A549 (cell line): ENCODE measurements at regions not wholly inside any gene's neighbourhood (a gene's known extent, or its start where the extent isn't known, plus 50 kb on each side); places are given as distances from the start of the nearest gene placed in this dataset.

Source experiments
- ATAC-seq, 2 experiments: fragments of 200-7000 bp in 1 of 2; fragments of >200 bp in 1 of 2; cut with Nextera tagmentation in 1 of 2; cut with Tn5 transposase in 1 of 2; 3 replicates each; pipeline versions ENCODE4 v1.8.0 to v1.9.1; 2018 to 2020; ENCODE audit warnings: mild to moderate bottlenecking in 1 of 2, moderate library complexity in 1 of 2
- CTCF ChIA-PET: fragments of 300-600 bp; sonication (Branson Sonifier 250); formaldehyde crosslinking; extraction: SDS; loops from one replicate; lab custom pipeline; 2021; ENCODE audit warnings: antibody characterized with exemption, inconsistent platforms; lab: Yijun Ruan, JAX
- POLR2A ChIA-PET: fragments of 350-600 bp; formaldehyde crosslinking; extraction: SDS; loops from one replicate; lab custom pipeline; 2021; ENCODE audit warnings: antibody characterized with exemption, inconsistent platforms; lab: Yijun Ruan, JAX
- DNase-seq, 2 experiments: peaks; one replicate each; pipeline versions ENCODE4 v3.0.0 to v3.0.0-alpha.2; 2011 to 2016; ENCODE audit warnings: low read depth in 1 of 2, low spot score in 1 of 2
- FAIRE-seq: peaks from 2 replicates; lab custom pipeline; 2011; peaks lifted over from hg19 to GRCh38; lab: Jason Lieb, UNC
- H3K27ac ChIP-seq, 2 experiments: fragments of >200 bp; sonication (Bioruptor Twin); formaldehyde crosslinking; 3 replicates each; pipeline ENCODE4 v1.5.1; 2016 to 2017
- H3K4me1 ChIP-seq: fragments of >200 bp; sonication (Bioruptor Twin); formaldehyde crosslinking; 3 replicates; pipeline ENCODE4 v1.6.1; 2016
- H3K4me2 ChIP-seq: fragments of >200 bp; sonication (Bioruptor Twin); formaldehyde crosslinking; 3 replicates; pipeline ENCODE4 v1.6.1; 2016
- H3K4me3 ChIP-seq: fragments of >200 bp; sonication (Bioruptor Twin); formaldehyde crosslinking; 3 replicates; pipeline ENCODE4 v1.5.1; 2016
- H3K9me3 ChIP-seq: fragments of >200 bp; sonication (Bioruptor Twin); formaldehyde crosslinking; 3 replicates; pipeline ENCODE4 v1.6.1; 2016
- ATOH8 ChIP-seq: fragments of 250-450 bp; sonication (Bioruptor Pico); IDR thresholded peaks from 2 replicates; pipeline ENCODE4 v1.5.0; 2020; ENCODE audit warnings: low read depth, mild to moderate bottlenecking, moderate library complexity
- BCL3 ChIP-seq: fragments of >200 bp; sonication (Bioruptor Twin); formaldehyde crosslinking; IDR thresholded peaks from 3 replicates; pipeline ENCODE4 v1.6.1; 2016
- CEBPB ChIP-seq, 2 experiments: fragments of >200 bp in 1 of 2; sonication (Bioruptor Twin) in 1 of 2; formaldehyde crosslinking in 1 of 2; IDR thresholded peaks; 2 replicates each; pipeline ENCODE4 v1.6.1; 2012 to 2016
- CHD2 ChIP-seq: fragments of 150-350 bp; IDR thresholded peaks from 2 replicates; pipeline ENCODE4 v1.6.1; 2014; ENCODE audit warnings: low read length; ENCODE audit not compliant: partially characterized antibody
- CHD4 ChIP-seq: fragments of 200-600 bp; sonication (generic); IDR thresholded peaks from 2 replicates; pipeline ENCODE4 v1.6.1; 2016; ENCODE audit warnings: antibody characterized with exemption, mild to moderate bottlenecking, borderline replicate concordance
- EHMT2 ChIP-seq: fragments of 200-600 bp; sonication (generic); IDR thresholded peaks from 2 replicates; pipeline ENCODE4 v1.6.1; 2016; ENCODE audit warnings: antibody characterized with exemption, low read depth, mild to moderate bottlenecking, moderate library complexity
- ESRRA ChIP-seq: fragments of 150-350 bp; IDR thresholded peaks from 2 replicates; pipeline ENCODE4 v1.6.1; 2014; ENCODE audit warnings: mild to moderate bottlenecking, low read length, borderline replicate concordance
- FOSL2 ChIP-seq, 2 experiments: fragments of 450-650 bp in 1 of 2; fragments of >200 bp in 1 of 2; sonication (Bioruptor Twin) in 1 of 2; formaldehyde crosslinking; IDR thresholded peaks; 2 replicates each; pipeline versions ENCODE4 v1.5.0 to v1.6.1; 2016 to 2020; ENCODE audit warnings: mild to moderate bottlenecking in 1 of 2, moderate library complexity in 1 of 2
- HEYL ChIP-seq: fragments of 250-450 bp; sonication (Bioruptor Pico); IDR thresholded peaks from 2 replicates; pipeline ENCODE4 v1.8.0; 2021; ENCODE audit warnings: mild to moderate bottlenecking, moderate library complexity
- HMGXB4 ChIP-seq: fragments of 250-450 bp; sonication (Bioruptor Pico); IDR thresholded peaks from 2 replicates; pipeline ENCODE4 v1.5.0; 2021; ENCODE audit warnings: mild to moderate bottlenecking, moderate library complexity, borderline replicate concordance
- HOXB5 ChIP-seq: fragments of 250-450 bp; sonication (Bioruptor Pico); IDR thresholded peaks from 2 replicates; pipeline ENCODE4 v1.5.0; 2020; ENCODE audit warnings: mild to moderate bottlenecking, moderate library complexity
- JUNB ChIP-seq: fragments of >200 bp; sonication (Bioruptor Twin); formaldehyde crosslinking; IDR thresholded peaks from 2 replicates; pipeline ENCODE4 v1.6.1; 2016
- KDM1A ChIP-seq: fragments of 200-600 bp; sonication (generic); IDR thresholded peaks from 2 replicates; pipeline ENCODE4 v1.6.1; 2016; ENCODE audit warnings: low read depth, mild to moderate bottlenecking
- NR3C1 ChIP-seq: fragments of >200 bp; sonication (Bioruptor Twin); formaldehyde crosslinking; IDR thresholded peaks from 3 replicates; pipeline ENCODE4 v1.6.1; 2017
- POLR2A ChIP-seq: IDR thresholded peaks from 2 replicates; pipeline ENCODE4 v1.6.1; 2012; ENCODE audit warnings: mild to moderate bottlenecking, low read length
- RAD21 ChIP-seq, 2 experiments: fragments of >200 bp in 1 of 2; sonication (Bioruptor Twin) in 1 of 2; formaldehyde crosslinking in 1 of 2; IDR thresholded peaks in 1 of 2; conservative IDR thresholded peaks in 1 of 2; 2 replicates in 1 of 2; 3 replicates in 1 of 2; pipeline ENCODE4 v1.6.1; 2012 to 2018; ENCODE audit warnings: inconsistent platforms in 1 of 2
- RCOR1 ChIP-seq: fragments of 150-350 bp; IDR thresholded peaks from 2 replicates; pipeline ENCODE4 v1.6.1; 2014; ENCODE audit warnings: antibody characterized with exemption, low read length, low read depth
- TFCP2L1 ChIP-seq: fragments of 250-450 bp; sonication (Bioruptor Pico); IDR thresholded peaks from 2 replicates; pipeline ENCODE4 v1.5.0; 2021; ENCODE audit warnings: mild to moderate bottlenecking
- ZC3H11A ChIP-seq: fragments of 450-650 bp; IDR thresholded peaks from 2 replicates; pipeline ENCODE4 v1.6.1; 2014; ENCODE audit warnings: antibody characterized with exemption, mild to moderate bottlenecking
- ZFP36 ChIP-seq: fragments of 450-650 bp; IDR thresholded peaks from 2 replicates; pipeline ENCODE4 v1.6.1; 2014; ENCODE audit warnings: borderline replicate concordance; ENCODE audit not compliant: partially characterized antibody
- ZNF302 ChIP-seq: fragments of 250-450 bp; sonication (Bioruptor Pico); IDR thresholded peaks from 2 replicates; pipeline ENCODE4 v1.9.0; 2021; ENCODE audit warnings: inconsistent platforms, mild to moderate bottlenecking, moderate library complexity
- ZSCAN20 ChIP-seq: fragments of 250-450 bp; sonication (Bioruptor Pico); IDR thresholded peaks from 2 replicates; pipeline ENCODE4 v1.8.0; 2022; ENCODE audit warnings: mild to moderate bottlenecking, moderate library complexity
- WGBS: methylation state at CpG from one replicate; pipeline ENCODE4 v1.1.6; 2017; ENCODE audit errors: missing lambda C conversion rate; 5-methylcytosine and 5-hydroxymethylcytosine counted together
- TF ChIP-seq, protein P1 (sequence below): fragments of >200 bp; sonication (Bioruptor Twin); formaldehyde crosslinking; IDR thresholded peaks from 3 replicates; pipeline ENCODE4 v1.5.1; 2016
- TF ChIP-seq, protein P2 (sequence below): fragments of >200 bp; sonication (Bioruptor Twin); formaldehyde crosslinking; IDR thresholded peaks from 2 replicates; pipeline ENCODE4 v1.6.1; 2016

DNA sequence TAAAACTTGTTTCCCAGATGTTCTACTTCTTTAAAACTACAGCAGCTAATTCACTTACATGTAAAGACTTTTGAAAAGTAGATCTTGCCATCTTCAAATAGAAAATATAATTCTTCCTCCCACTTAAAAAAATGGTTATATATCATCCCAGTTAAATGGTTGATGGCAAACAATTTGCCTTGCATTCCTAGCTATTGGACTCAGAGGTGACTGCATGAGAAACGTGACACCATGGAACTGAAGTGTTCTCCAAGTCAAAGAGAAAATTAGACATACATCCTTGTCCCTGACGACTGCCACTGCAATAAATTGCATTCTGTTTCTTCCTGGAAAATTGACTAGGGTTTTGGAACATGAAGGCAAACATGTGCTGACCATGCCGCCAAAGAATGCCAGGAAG, 95.0 kb upstream of the POM121L12 start:
- H3K4me1 ChIP-seq: no peaks in the 10 kb centered on the region
- H3K4me3 ChIP-seq: no peak overlapping the region
- no peak for DNase-seq
- H3K27ac ChIP-seq: no peak overlapping the region
- H3K9me3 ChIP-seq: no peaks in the 10 kb centered on the region
- no peak for ATAC-seq
- ChIA-PET POLR2A (no interaction called here), CTCF (no interaction called here)
- no peak overlapping the region for H3K4me2 ChIP-seq
- no peak for TF ChIP-seq RAD21 (conservative IDR thresholded peaks at IDR 0.05 in 1 of 2, IDR thresholded peaks at IDR 0.05 in 1 of 2)
- no peak for TF ChIP-seq NR3C1
- TF ChIP-seq RCOR1: no peak
- TF ChIP-seq, protein P1, sequence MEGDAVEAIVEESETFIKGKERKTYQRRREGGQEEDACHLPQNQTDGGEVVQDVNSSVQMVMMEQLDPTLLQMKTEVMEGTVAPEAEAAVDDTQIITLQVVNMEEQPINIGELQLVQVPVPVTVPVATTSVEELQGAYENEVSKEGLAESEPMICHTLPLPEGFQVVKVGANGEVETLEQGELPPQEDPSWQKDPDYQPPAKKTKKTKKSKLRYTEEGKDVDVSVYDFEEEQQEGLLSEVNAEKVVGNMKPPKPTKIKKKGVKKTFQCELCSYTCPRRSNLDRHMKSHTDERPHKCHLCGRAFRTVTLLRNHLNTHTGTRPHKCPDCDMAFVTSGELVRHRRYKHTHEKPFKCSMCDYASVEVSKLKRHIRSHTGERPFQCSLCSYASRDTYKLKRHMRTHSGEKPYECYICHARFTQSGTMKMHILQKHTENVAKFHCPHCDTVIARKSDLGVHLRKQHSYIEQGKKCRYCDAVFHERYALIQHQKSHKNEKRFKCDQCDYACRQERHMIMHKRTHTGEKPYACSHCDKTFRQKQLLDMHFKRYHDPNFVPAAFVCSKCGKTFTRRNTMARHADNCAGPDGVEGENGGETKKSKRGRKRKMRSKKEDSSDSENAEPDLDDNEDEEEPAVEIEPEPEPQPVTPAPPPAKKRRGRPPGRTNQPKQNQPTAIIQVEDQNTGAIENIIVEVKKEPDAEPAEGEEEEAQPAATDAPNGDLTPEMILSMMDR: no peak
- TF ChIP-seq CHD4: no peak
- TF ChIP-seq ATOH8: no peak
- no peak for TF ChIP-seq JUNB
- no peak for TF ChIP-seq HOXB5 (CRISPR knock-in tag)
- no peak for TF ChIP-seq KDM1A
- no peak for TF ChIP-seq HMGXB4 (CRISPR knock-in tag)
- no peak for TF ChIP-seq ESRRA
- no peak for TF ChIP-seq ZFP36
- TF ChIP-seq BCL3: no peak
- 0% methylated on average over 3 of the region's 3 CpGs for WGBS
- no peak for FAIRE-seq

- ChIA-PET CTCF (no interaction called here), POLR2A (no interaction called here)
- Histone ChIP-seq H3K4me1 (no peaks in the 10 kb centered on the region), H3K4me3 (no peak overlapping the region)
- DNase-seq: no peak
- TF ChIP-seq CHD2 (no peak), ZC3H11A (no peak), TFCP2L1 (no peak), HEYL (CRISPR knock-in tag) (no peak), HMGXB4 (CRISPR knock-in tag) (no peak), ZNF302 (CRISPR knock-in tag) (no peak), EHMT2 (no peak), POLR2A (no peak), ZSCAN20 (no peak), ATOH8 (no peak), FOSL2 (IDR thresholded peaks at IDR 0.05) (no peak), FOSL2 (CRISPR knock-in tag; IDR thresholded peaks at IDR 0.05) (no peak), CEBPB (IDR thresholded peaks at IDR 0.05) (no peak), KDM1A (no peak)
- TF ChIP-seq, protein P1: no peak
- TF ChIP-seq, protein P2, sequence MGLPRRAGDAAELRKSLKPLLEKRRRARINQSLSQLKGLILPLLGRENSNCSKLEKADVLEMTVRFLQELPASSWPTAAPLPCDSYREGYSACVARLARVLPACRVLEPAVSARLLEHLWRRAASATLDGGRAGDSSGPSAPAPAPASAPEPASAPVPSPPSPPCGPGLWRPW: no peak
- TF ChIP-seq, all 56 proteins: peak for 0
- no peak for FAIRE-seq
- H3K4me2 ChIP-seq: no peak overlapping the region
- no peak for ATAC-seq
- H3K27ac ChIP-seq: no peak overlapping the region
- peaks cover 3% of the 10 kb centered on the region; the same call in 1 of the 3 replicates for H3K9me3 ChIP-seq
Observed at GRCh38 chr7:52938455-52939133, 96.8 kb upstream of the POM121L12 start.
